GM18868 (cell line): ENCODE measurements at regions not wholly inside any gene's neighbourhood (a gene's known extent, or its start where the extent isn't known, plus 50 kb on each side); places are given as distances from the start of the nearest gene placed in this dataset.

ENCODE experiments used
- ATAC-seq: cut with Tn5 transposase; IDR thresholded peaks from one replicate; pipeline ENCODE4 v1.9.1; 2021; ENCODE audit warnings: mild to moderate bottlenecking, moderate library complexity; ENCODE audit not compliant: unreplicated experiment

DNA sequence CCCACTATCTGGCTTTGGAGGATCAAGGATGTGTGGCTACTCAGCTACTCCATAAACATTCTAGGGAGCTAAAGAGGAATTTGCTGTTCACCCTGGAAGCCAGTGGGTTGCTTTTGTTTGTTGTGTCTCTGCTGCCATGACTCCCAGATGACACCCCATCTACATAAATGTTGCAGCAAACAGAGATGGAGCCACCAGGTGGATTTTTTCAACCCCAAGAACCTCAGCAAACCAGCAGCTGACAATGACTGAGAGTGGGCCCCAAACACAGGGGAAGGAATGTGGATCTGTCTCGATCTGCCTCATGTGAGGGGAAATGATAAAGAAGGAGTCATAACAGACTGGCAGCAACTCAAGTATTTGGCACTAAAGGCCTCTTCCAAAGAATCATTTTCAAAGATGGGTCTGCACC, 132.7 kb upstream of the TNC start:
- ATAC-seq = no peak

DNA sequence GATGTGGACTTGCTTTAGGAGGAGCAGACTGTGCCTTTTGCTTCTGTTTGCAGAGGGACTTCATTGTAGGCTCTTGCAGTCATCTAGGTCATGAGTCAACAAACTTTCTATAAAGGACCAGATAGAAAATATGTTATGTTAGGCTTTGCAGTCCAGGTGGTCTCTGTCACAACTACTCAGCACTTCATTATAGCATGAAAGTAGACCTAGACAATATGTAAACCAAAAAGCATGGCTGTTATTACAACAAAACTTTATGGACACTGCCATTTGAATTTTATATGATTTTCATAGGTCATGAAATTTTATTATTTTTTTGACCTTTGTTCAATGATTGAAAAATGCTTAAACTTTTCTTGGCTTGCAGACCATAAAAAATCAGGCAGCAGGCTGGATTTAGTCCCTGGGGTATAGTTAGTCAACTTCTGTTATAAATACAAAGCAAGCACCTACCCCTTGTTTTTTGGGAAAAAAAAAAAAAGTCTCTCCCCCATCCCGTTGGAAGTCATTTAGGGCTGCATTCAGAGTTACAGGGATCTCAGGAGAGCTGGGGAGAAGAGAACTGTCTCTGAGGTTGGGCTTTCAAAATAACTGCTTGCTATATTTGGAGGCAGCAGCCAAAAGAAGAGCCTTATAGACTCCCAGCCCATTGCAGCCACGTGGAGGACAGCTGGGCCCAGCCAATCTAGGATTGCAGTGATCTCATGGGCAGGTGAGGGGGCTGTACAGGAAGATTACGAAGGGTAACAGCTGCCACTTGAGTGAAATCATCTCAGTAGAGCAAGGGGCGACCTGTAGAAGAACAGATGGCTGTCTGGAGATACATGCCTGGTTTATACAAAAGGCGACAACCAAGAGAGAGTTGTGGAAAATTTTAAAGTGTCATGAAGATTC, 136.6 kb upstream of the TNC start:
- no peak for ATAC-seq

GRCh38 chr9:115261656-115262081, 143.7 kb upstream of the TNC start:
- ATAC-seq = no peak

DNA sequence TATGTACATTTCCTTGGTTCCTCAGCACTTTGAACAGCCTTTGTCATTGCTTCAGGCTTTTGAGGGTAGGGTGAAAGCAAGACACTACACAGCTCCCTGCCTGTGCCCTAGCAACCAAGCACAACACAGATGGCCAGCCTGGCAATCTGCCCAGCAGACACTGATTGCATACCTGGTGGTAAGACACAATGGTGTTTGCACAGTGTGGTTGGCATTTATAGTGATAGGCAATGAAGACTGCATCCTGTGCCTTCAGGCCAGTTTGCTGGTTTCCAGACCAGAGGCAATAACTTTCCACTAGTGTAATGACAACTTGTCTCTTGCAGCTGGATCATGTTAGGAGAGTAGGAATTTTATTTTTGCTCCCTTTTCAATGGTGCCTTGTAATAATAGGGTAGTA, 144.5 kb upstream of the TNC start:
- ATAC-seq = peak; percentile 66

GRCh38 chr9:115262952-115263351, 145.0 kb upstream of the TNC start:
- no peak for ATAC-seq

DNA sequence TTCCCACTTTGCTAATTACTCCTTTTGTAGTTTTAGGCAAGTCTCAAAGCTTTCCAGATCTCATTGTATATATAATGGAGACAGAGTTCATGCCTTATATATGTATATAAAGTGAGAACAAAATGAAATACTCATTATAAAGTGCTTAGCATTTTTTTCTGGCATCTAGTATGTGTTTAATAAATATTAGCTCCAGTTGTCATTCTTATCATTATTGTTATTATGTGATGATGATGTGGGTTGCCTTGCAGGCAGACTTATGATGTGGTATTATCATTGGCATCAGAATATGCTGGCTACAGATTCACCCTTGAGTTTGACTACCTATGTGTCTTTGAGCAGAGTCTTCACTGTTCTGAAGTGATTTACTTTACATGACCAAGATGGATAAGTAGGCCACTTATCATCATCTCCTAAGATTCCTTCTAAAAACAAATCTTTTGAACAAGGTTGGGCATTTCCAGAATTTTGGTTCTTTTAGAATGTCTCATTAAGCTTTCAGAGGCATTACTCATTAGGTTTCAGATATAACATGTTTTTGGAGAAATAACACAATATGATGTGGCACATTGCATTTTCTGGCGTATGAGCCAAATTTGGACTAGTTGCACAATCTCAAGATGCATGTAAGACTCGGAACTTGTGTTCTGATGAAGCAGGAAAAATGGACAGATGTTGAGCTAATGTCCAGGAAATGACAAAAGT, 145.6 kb upstream of the TNC start:
- ATAC-seq = no peak

DNA sequence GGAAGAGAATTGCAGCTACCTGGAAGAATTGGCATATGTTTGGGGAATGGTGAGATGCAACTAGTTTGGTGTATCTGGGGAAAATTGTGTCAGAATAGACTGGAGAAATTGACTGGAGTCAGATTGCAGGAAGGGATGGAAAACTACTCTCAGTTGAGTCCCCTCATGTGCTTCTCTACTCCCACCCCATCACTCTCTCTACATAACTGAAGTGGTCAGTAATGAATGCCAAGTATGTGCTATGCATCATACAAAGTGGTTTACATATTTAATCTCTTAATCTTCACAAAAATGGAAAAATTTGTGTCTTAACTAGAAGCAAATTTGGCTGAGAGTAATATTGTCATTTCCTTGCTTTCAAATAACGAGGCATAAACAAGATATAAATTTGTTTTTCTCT, 146.4 kb upstream of the TNC start:
- ATAC-seq = no peak

DNA sequence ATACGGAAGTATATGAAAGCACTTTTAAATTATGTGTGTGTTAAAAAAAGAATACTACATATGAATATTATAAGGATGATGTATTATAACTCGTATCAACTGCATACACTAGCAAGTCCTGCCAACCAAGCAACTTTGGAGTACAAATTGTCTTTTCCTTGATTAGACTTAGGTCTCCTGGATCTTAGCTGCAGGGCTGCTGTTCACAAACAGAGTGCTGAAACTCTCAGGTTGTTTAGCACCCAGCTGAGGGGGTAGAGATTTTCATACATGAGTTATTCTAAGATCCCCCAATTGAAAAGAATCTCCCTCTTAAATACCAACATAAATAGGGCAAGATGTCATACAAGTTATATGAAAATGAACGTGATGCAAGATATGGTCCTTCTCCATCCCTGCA, 149.8 kb upstream of the TNC start:
- no peak for ATAC-seq

- ATAC-seq = no peak
These were observed 157.8 kb upstream of the TNC start for GRCh38 chr9:115275753-115276152.

GRCh38 chr9:115276621-115277020, 158.7 kb upstream of the TNC start:
- no peak for ATAC-seq

- no peak for ATAC-seq
These were observed 159.3 kb upstream of the TNC start for GRCh38 chr9:115277301-115277700.

DNA sequence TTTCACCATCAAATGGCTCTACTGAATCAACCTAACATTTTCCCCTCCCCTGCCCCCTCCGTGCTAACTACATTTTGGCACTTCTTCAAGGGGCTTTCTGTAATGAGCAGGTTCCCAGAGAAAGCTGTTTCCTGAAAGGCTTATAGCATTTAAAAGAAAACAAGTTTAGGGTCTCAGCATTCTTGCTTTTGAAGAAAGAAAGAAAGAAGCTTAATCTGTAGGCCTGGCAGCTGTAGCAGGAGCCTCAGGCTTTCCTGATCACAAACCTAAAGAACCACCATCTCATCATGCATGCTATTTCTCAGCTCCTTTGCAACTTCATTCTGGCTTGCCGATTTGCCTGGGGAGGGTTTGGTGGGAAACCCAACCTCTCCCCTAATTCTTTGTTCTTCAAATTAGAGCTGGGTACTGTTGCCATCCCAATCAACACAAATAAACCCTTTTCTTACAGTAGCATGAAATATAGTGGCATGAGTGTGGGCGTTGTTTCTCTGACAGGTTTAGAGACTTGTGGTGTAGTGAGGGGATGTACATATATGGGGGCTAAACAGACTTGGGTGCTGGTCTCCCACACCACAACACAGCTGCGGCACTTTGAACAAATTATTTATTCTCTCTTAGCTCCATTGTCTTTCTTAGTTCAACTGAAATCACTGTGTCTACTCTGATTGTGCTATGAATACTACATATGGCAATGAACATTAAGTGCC, 160.5 kb upstream of the TNC start:
- peak; percentile 88 for ATAC-seq

DNA sequence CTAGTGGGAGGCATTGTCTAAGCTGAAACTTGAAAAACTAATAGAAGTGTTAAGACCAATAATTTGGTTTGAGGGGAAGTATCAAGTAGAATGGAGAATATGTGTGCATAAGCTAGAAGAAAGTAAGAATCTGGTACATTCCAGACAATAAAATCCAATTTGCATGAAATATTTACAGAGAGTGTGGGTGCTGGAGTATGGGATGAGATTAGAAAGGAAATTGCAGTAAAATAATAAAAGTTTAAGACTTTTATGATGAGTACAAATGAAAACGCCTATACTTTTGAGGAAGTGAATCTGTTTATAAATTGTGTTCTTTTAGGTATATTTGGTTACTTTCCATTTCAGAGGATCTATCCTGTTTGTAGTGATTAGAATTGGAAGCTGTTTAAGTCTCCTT, 165.4 kb upstream of the TNC start:
- ATAC-seq = no peak

GRCh38 chr9:115285836-115286235, 167.9 kb upstream of the TNC start:
- ATAC-seq = no peak

DNA sequence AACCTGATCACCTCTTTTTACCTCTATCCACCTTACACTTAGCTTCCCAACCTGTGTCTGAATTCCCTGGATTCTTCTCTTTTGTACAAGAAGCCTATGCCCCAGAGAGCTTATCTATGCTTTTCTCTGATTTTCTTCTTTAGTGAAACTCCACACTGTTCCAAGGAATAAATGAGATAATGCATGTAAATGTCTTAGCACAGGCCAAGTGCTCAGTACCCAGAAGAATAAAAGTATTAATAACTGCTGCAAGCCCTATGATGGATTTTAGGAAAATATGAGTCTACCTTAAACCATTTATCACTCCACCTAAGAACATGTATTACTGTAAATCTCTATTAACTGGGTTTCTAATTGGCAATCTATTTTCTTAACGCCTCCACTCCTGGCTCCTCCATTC, 168.5 kb upstream of the TNC start:
- ATAC-seq = no peak

DNA sequence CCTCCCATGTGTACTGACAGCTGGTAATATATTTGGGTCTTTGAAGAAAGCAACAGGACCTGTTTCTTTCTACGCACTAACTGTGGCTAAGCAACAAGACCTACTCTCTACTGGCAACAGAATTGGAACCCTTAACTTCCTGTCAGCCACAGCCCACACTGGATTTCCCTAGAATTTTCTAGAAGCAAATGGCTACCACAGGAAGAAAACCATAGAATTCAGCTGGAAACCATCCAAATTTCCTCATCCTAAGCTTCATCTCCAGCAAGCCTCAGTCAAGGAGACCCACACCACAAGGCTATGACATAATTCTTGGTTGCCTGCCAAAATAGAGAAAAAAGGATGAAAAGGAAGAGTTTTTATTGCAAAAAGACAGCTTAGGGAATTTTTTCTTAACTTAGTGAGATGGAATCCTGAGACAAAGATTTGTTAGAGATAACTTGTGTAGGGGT, 171.8 kb upstream of the TNC start:
- ATAC-seq = no peak

GRCh38 chr9:115291841-115292240, 173.9 kb upstream of the TNC start:
- no peak for ATAC-seq

DNA sequence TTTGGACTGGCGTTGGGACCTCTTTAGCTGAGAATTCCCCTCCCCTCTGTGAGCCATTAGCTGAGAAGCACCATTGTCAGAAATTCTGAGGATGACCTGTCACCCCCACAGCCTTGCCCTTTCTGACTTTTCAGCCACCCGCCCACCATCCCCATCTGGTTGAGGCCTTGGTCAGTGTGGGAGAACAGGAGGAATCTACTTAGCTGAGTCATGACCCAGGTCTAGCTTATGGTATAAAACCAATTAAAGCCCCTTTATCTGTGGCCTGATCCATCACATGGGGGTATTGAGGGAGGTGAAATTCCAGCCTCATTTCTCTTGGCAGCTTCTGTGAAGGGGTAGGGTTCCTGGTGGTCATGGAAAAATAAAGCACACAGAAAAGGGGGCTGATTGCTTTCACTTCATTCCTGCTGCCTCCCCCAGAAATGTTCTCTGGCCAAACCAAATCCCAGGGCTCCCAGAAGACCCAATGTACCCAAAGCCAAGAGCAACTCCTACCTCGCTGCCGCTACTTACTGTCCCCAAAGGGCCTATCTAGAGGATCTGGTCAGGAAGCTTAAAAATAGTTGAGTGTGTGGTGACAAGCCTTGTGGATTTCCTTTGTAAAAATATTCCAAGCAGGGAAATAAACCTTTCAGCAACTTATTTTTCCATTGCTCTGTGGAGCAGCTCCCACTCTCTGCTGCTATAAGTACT, 174.8 kb upstream of the TNC start:
- ATAC-seq = no peak

GRCh38 chr9:115295734-115296133, 177.8 kb upstream of the TNC start:
- ATAC-seq = no peak

GRCh38 chr9:115296831-115297565, 179.0 kb upstream of the TNC start:
- ATAC-seq = no peak
